CD8-positive, alpha-beta memory T cell (primary cell): ENCODE measurements at regions not wholly inside any gene's neighbourhood (a gene's known extent, or its start where the extent isn't known, plus 50 kb on each side); places are given as distances from the start of the nearest gene placed in this dataset.

Source experiments
- CTCF ChIA-PET: fragments of 350-600 bp; sonication (Branson Sonifier 250); formaldehyde crosslinking; loops from one replicate; lab custom pipeline; 2021; ENCODE audit warnings: antibody characterized with exemption; lab: Charles Lee
- POLR2A ChIA-PET: fragments of 350-600 bp; sonication (Branson Sonifier 250); formaldehyde crosslinking; loops from one replicate; lab custom pipeline; 2021; ENCODE audit warnings: antibody characterized with exemption; lab: Charles Lee
- DNase-seq, 5 donors: peaks; one replicate each; pipeline versions ENCODE4 v3.0.0 to v3.0.0-alpha.2; 2020 to 2022; ENCODE audit warnings: mixed read lengths in 1 of 5
- H3K27ac ChIP-seq: one replicate; pipeline ENCODE4 v1.7.0; 2013; ENCODE audit warnings: low read depth, mild to moderate bottlenecking, low read length, moderate library complexity
- H3K27me3 ChIP-seq: 2 replicates; pipeline ENCODE4 v1.7.0; 2013; ENCODE audit warnings: low read length, mild to moderate bottlenecking; ENCODE audit not compliant: insufficient read depth, poor library complexity, severe bottlenecking
- H3K36me3 ChIP-seq: 2 replicates; pipeline ENCODE4 v1.7.0; 2013; ENCODE audit warnings: mild to moderate bottlenecking, low read length, moderate library complexity; ENCODE audit not compliant: insufficient read depth
- H3K4me1 ChIP-seq: 2 replicates; pipeline ENCODE4 v1.7.0; 2013; ENCODE audit warnings: mild to moderate bottlenecking, low read length, moderate library complexity; ENCODE audit not compliant: insufficient read depth
- H3K4me3 ChIP-seq: 2 replicates; pipeline ENCODE4 v1.7.0; 2013; ENCODE audit warnings: mild to moderate bottlenecking, low read length
- H3K9me3 ChIP-seq: 2 replicates; pipeline ENCODE4 v1.7.0; 2013; ENCODE audit warnings: mild to moderate bottlenecking, low read length
- H3K27ac Mint-ChIP-seq, 8 donors: one replicate each; pipeline ENCODE4 v1.8.0; 2020 to 2021; ENCODE audit warnings: mixed read lengths in 8 of 8, mild to moderate bottlenecking in 6 of 8, inconsistent platforms in 3 of 8, moderate library complexity in 3 of 8
- H3K27me3 Mint-ChIP-seq, 2 donors: one replicate each; pipeline ENCODE4 v1.8.0; 2020 to 2021; ENCODE audit warnings: mixed read lengths in 2 of 2, mild to moderate bottlenecking in 1 of 2, moderate library complexity in 1 of 2
- H3K36me3 Mint-ChIP-seq, 3 donors: one replicate each; pipeline ENCODE4 v1.8.0; 2020 to 2021; ENCODE audit warnings: mixed read lengths in 3 of 3, inconsistent platforms in 1 of 3, mild to moderate bottlenecking in 1 of 3
- H3K4me1 Mint-ChIP-seq, 3 donors: one replicate each; pipeline ENCODE4 v1.8.0; 2020 to 2021; ENCODE audit warnings: mixed read lengths in 3 of 3, inconsistent platforms in 1 of 3, mild to moderate bottlenecking in 1 of 3
- H3K4me3 Mint-ChIP-seq, 7 donors: one replicate each; pipeline ENCODE4 v1.8.0; 2020 to 2021; ENCODE audit warnings: mixed read lengths in 7 of 7, mild to moderate bottlenecking in 6 of 7, moderate library complexity in 4 of 7, inconsistent platforms in 2 of 7
- H3K9me3 Mint-ChIP-seq, 5 donors: one replicate each; pipeline ENCODE4 v1.8.0; 2020 to 2022; ENCODE audit warnings: mixed read lengths in 5 of 5, mild to moderate bottlenecking in 3 of 5, moderate library complexity in 2 of 5, inconsistent platforms in 1 of 5

- Mint-ChIP-seq H3K27ac (no peak overlapping the region), H3K9me3 (peaks cover 4 to 10% (median 7%) of the 10 kb centered on the region in 5 donors), H3K36me3 (no peaks in the 10 kb centered on the region), H3K4me3 (no peak overlapping the region), H3K27me3 (no peaks in the 10 kb centered on the region), H3K4me1 (no peaks in the 10 kb centered on the region)
- DNase-seq, result no peak
- CTCF ChIA-PET, result no interaction called here
- Histone ChIP-seq H3K4me1 (no peaks in the 10 kb centered on the region), H3K27me3 (no peaks in the 10 kb centered on the region), H3K36me3 (no peaks in the 10 kb centered on the region), H3K27ac (no peak overlapping the region), H3K4me3 (no peak overlapping the region), H3K9me3 (no peaks in the 10 kb centered on the region)
- POLR2A ChIA-PET, result no interaction called here
Measured at GRCh38 chr20:11186301-11187008, 512.7 kb upstream of the JAG1 start.

GRCh38 chr20:11188843-11189603 is 515.2 kb upstream of the JAG1 start:
- CTCF ChIA-PET, result no interaction called here
- peaks cover 4 to 11% (median 7%) of the 10 kb centered on the region in 5 donors for H3K9me3 Mint-ChIP-seq
- H3K4me3 ChIP-seq, result no peak overlapping the region
- H3K27me3 ChIP-seq, result no peaks in the 10 kb centered on the region
- H3K4me3 Mint-ChIP-seq, result no peak overlapping the region
- POLR2A ChIA-PET, result no interaction called here
- H3K4me1 Mint-ChIP-seq, result no peaks in the 10 kb centered on the region
- no peaks in the 10 kb centered on the region for H3K9me3 ChIP-seq
- H3K36me3 ChIP-seq, result no peaks in the 10 kb centered on the region
- DNase-seq, result no peak
- H3K27ac ChIP-seq, result no peak overlapping the region
- no peaks in the 10 kb centered on the region for H3K36me3 Mint-ChIP-seq
- H3K27ac Mint-ChIP-seq, result no peak overlapping the region
- H3K27me3 Mint-ChIP-seq, result no peaks in the 10 kb centered on the region
- H3K4me1 ChIP-seq, result no peaks in the 10 kb centered on the region

- H3K36me3 ChIP-seq, result no peaks in the 10 kb centered on the region
- ChIA-PET POLR2A (no interaction called here), CTCF (no interaction called here)
- H3K36me3 Mint-ChIP-seq, result no peaks in the 10 kb centered on the region
- H3K4me3 ChIP-seq, result no peak overlapping the region
- H3K4me1 ChIP-seq, result no peaks in the 10 kb centered on the region
- no peaks in the 10 kb centered on the region for H3K27me3 Mint-ChIP-seq
- no peak overlapping the region for H3K4me3 Mint-ChIP-seq
- H3K9me3 Mint-ChIP-seq, result peaks cover 0 to 9% (median 5%) of the 10 kb centered on the region in 5 donors
- no peak overlapping the region for H3K27ac ChIP-seq
- no peak for DNase-seq
- H3K27me3 ChIP-seq, result no peaks in the 10 kb centered on the region
- no peaks in the 10 kb centered on the region for H3K4me1 Mint-ChIP-seq
- H3K27ac Mint-ChIP-seq, result no peak overlapping the region
- no peaks in the 10 kb centered on the region for H3K9me3 ChIP-seq
Measured at GRCh38 chr20:11190741-11191140, 516.9 kb upstream of the JAG1 start.

GRCh38 chr20:11192106-11192505 is 518.3 kb upstream of the JAG1 start:
- ChIA-PET CTCF (no interaction called here), POLR2A (no interaction called here)
- H3K4me1 Mint-ChIP-seq, result no peaks in the 10 kb centered on the region
- Histone ChIP-seq H3K36me3 (no peaks in the 10 kb centered on the region), H3K27ac (no peak overlapping the region), H3K9me3 (no peaks in the 10 kb centered on the region), H3K4me3 (no peak overlapping the region), H3K4me1 (no peaks in the 10 kb centered on the region), H3K27me3 (no peaks in the 10 kb centered on the region)
- H3K9me3 Mint-ChIP-seq, result peaks cover 0 to 7% (median 5%) of the 10 kb centered on the region in 5 donors
- no peaks in the 10 kb centered on the region for H3K27me3 Mint-ChIP-seq
- DNase-seq, result no peak
- no peak overlapping the region for H3K4me3 Mint-ChIP-seq
- no peak overlapping the region for H3K27ac Mint-ChIP-seq
- H3K36me3 Mint-ChIP-seq, result no peaks in the 10 kb centered on the region

GRCh38 chr20:11193241-11193640 is 519.4 kb upstream of the JAG1 start:
- H3K27me3 ChIP-seq, result no peaks in the 10 kb centered on the region
- no peak overlapping the region for H3K4me3 Mint-ChIP-seq
- H3K4me1 Mint-ChIP-seq, result no peaks in the 10 kb centered on the region
- no peak overlapping the region for H3K4me3 ChIP-seq
- no peaks in the 10 kb centered on the region for H3K36me3 ChIP-seq
- H3K36me3 Mint-ChIP-seq, result no peaks in the 10 kb centered on the region
- no peak overlapping the region for H3K27ac Mint-ChIP-seq
- H3K27me3 Mint-ChIP-seq, result peaks cover 0 to 1% of the 10 kb centered on the region in 2 donors
- ChIA-PET POLR2A (no interaction called here), CTCF (no interaction called here)
- no peaks in the 10 kb centered on the region for H3K4me1 ChIP-seq
- H3K9me3 Mint-ChIP-seq, result peaks cover 0 to 9% (median 5%) of the 10 kb centered on the region in 5 donors
- H3K9me3 ChIP-seq, result no peaks in the 10 kb centered on the region
- no peak for DNase-seq
- no peak overlapping the region for H3K27ac ChIP-seq

- Histone ChIP-seq H3K4me1 (no peaks in the 10 kb centered on the region), H3K9me3 (no peaks in the 10 kb centered on the region), H3K27ac (no peak overlapping the region), H3K36me3 (no peaks in the 10 kb centered on the region), H3K4me3 (no peak overlapping the region), H3K27me3 (no peaks in the 10 kb centered on the region)
- Mint-ChIP-seq H3K36me3 (no peaks in the 10 kb centered on the region), H3K27ac (no peak overlapping the region), H3K4me3 (no peak overlapping the region), H3K9me3 (peaks cover 0 to 6% (median 3%) of the 10 kb centered on the region in 5 donors), H3K27me3 (peaks cover 0 to 1% of the 10 kb centered on the region in 2 donors), H3K4me1 (no peaks in the 10 kb centered on the region)
- CTCF ChIA-PET, result no interaction called here
- no peak for DNase-seq
- POLR2A ChIA-PET, result no interaction called here
Measured at GRCh38 chr20:11195169-11195568, 521.4 kb upstream of the JAG1 start.

GRCh38 chr20:11195899-11196558 is 522.2 kb upstream of the JAG1 start:
- ChIA-PET POLR2A (no interaction called here), CTCF (no interaction called here)
- no peak overlapping the region for H3K4me3 Mint-ChIP-seq
- H3K36me3 ChIP-seq, result no peaks in the 10 kb centered on the region
- no peaks in the 10 kb centered on the region for H3K27me3 ChIP-seq
- no peaks in the 10 kb centered on the region for H3K4me1 Mint-ChIP-seq
- H3K9me3 Mint-ChIP-seq, result peaks cover 0 to 3% (median 2%) of the 10 kb centered on the region in 5 donors
- no peak overlapping the region for H3K4me3 ChIP-seq
- H3K9me3 ChIP-seq, result no peaks in the 10 kb centered on the region
- no peak for DNase-seq
- no peak overlapping the region for H3K27ac ChIP-seq
- peaks cover 0 to 1% of the 10 kb centered on the region in 2 donors for H3K27me3 Mint-ChIP-seq
- no peaks in the 10 kb centered on the region for H3K4me1 ChIP-seq
- no peak overlapping the region for H3K27ac Mint-ChIP-seq
- H3K36me3 Mint-ChIP-seq, result no peaks in the 10 kb centered on the region

GRCh38 chr20:11197851-11198250 is 524.1 kb upstream of the JAG1 start:
- no peaks in the 10 kb centered on the region for H3K4me1 ChIP-seq
- Mint-ChIP-seq H3K4me3 (no peak overlapping the region), H3K36me3 (no peaks in the 10 kb centered on the region), H3K27ac (no peak overlapping the region), H3K4me1 (no peaks in the 10 kb centered on the region), H3K9me3 (peaks cover 0 to 3% (median 0%) of the 10 kb centered on the region in 5 donors), H3K27me3 (peaks cover 0 to 1% of the 10 kb centered on the region in 2 donors)
- H3K27ac ChIP-seq, result no peak overlapping the region
- no peaks in the 10 kb centered on the region for H3K36me3 ChIP-seq
- POLR2A ChIA-PET, result no interaction called here
- CTCF ChIA-PET, result no interaction called here
- no peaks in the 10 kb centered on the region for H3K9me3 ChIP-seq
- DNase-seq, result no peak
- no peaks in the 10 kb centered on the region for H3K27me3 ChIP-seq
- H3K4me3 ChIP-seq, result no peak overlapping the region
